H1 (cell line): ENCODE measurements at regions not wholly inside any gene's neighbourhood (a gene's known extent, or its start where the extent isn't known, plus 50 kb on each side); places are given as distances from the start of the nearest gene placed in this dataset.

Source experiments
- BCL11A ChIP-seq, 2 experiments: IDR thresholded peaks; one replicate each; pipeline ENCODE4 v1.6.1; 2011; ENCODE audit warnings: low read depth in 2 of 2, low read length in 2 of 2, mild to moderate bottlenecking in 2 of 2
- GTF2F1 ChIP-seq: IDR thresholded peaks from 2 replicates; pipeline ENCODE4 v1.6.1; 2012; ENCODE audit warnings: low read depth, low read length, improper control_type of control experiment, borderline replicate concordance
- SUZ12 ChIP-seq: fragments of 200-600 bp; sonication (generic); IDR thresholded peaks from 2 replicates; pipeline ENCODE4 v1.6.1; 2012; ENCODE audit warnings: mild to moderate bottlenecking, inconsistent platforms, low read length, moderate library complexity, mixed read lengths
- TF ChIP-seq, protein P1 (sequence below): IDR thresholded peaks from 2 replicates; pipeline ENCODE4 v1.6.1; 2012; ENCODE audit warnings: inconsistent platforms
- TF ChIP-seq, protein P2 (sequence below): IDR thresholded peaks from 2 replicates; pipeline ENCODE4 v1.6.1; 2011; ENCODE audit warnings: low read depth, mild to moderate bottlenecking, low read length; ENCODE audit not compliant: insufficient read depth

DNA sequence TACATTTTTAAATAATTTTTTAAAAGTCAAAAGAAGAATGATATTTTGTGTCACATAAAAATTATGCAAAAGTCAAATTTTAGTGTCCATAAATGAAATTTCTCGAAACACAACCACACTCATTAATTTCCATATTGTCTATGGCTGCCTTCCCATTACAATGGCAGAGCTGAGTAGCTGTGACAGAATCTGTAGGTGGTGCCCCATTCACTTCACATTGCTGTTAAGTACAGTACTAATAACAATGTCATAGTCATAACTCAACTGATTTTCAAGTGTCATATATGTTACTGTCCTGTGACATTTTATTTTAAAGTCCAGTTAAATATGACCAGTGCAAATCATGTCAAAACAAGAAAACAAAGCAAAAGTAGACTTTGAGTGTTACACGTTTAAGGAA lies 114.3 kb downstream of the SPRY2 start (continued):
- TF ChIP-seq, protein P1, sequence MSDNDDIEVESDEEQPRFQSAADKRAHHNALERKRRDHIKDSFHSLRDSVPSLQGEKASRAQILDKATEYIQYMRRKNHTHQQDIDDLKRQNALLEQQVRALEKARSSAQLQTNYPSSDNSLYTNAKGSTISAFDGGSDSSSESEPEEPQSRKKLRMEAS, result no peak
- TF ChIP-seq, protein P2, sequence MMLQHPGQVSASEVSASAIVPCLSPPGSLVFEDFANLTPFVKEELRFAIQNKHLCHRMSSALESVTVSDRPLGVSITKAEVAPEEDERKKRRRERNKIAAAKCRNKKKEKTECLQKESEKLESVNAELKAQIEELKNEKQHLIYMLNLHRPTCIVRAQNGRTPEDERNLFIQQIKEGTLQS, result no peak
- TF ChIP-seq BCL11A (IDR thresholded peaks at IDR 0.05; ENCODE audit: low read depth in 2 of 2, low read length in 2 of 2) (no peak), SUZ12 (no peak), GTF2F1 (no peak)
